ENCODE measurements at regions not wholly inside any gene's neighbourhood (a gene's known extent, or its start where the extent isn't known, plus 50 kb on each side); places are given as distances from the start of the nearest gene placed in this dataset.

- TF ChIP-seq, protein P1, sequence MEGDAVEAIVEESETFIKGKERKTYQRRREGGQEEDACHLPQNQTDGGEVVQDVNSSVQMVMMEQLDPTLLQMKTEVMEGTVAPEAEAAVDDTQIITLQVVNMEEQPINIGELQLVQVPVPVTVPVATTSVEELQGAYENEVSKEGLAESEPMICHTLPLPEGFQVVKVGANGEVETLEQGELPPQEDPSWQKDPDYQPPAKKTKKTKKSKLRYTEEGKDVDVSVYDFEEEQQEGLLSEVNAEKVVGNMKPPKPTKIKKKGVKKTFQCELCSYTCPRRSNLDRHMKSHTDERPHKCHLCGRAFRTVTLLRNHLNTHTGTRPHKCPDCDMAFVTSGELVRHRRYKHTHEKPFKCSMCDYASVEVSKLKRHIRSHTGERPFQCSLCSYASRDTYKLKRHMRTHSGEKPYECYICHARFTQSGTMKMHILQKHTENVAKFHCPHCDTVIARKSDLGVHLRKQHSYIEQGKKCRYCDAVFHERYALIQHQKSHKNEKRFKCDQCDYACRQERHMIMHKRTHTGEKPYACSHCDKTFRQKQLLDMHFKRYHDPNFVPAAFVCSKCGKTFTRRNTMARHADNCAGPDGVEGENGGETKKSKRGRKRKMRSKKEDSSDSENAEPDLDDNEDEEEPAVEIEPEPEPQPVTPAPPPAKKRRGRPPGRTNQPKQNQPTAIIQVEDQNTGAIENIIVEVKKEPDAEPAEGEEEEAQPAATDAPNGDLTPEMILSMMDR (optimal IDR thresholded peaks at IDR 0.05 in 1 of 3, IDR thresholded peaks at IDR 0.05 in 1 of 3, conservative IDR thresholded peaks at IDR 0.05 in 1 of 3; ENCODE audit: extremely low read depth in 1 of 3, insufficient read depth in 2 of 3, low read length in 3 of 3) = no peak
- no peak for TF ChIP-seq EZH2 (IDR thresholded peaks at IDR 0.05; ENCODE audit: low read length)
Measured at GRCh38 chr11:25702417-25702816, 629.5 kb upstream of the ANO3 start.

Data from keratinocyte (primary cell).